Adrenal gland (tissue), 9 donors: ENCODE measurements at regions not wholly inside any gene's neighbourhood (a gene's known extent, or its start where the extent isn't known, plus 50 kb on each side); places are given as distances from the start of the nearest gene placed in this dataset.

ENCODE experiments used
- DNase-seq, 7 donors: peaks; one replicate each; pipeline ENCODE4 v3.0.0-alpha.2; 2019 to 2020
- H3K27ac ChIP-seq, 5 donors: fragments of 200-600 bp; sonication (generic) in 4 of 5; 1 replicate in 3 of 5; 2 replicates in 2 of 5; pipeline versions ENCODE4 v1.5.1 to v1.8.0; 2016 to 2020; ENCODE audit warnings: mild to moderate bottlenecking in 1 of 5
- H3K27me3 ChIP-seq: fragments of 200-600 bp; 2 replicates; pipeline ENCODE4 v1.8.0; 2021
- H3K36me3 ChIP-seq, 2 donors: fragments of 200-600 bp; replicated peaks in 1 of 2; 1 replicate in 1 of 2; 2 replicates in 1 of 2; pipeline versions ENCODE4 v1.5.1 to v1.8.0; 2018 to 2022
- H3K4me1 ChIP-seq, 2 donors: fragments of 200-600 bp; replicated peaks in 1 of 2; 1 replicate in 1 of 2; 2 replicates in 1 of 2; pipeline versions ENCODE4 v1.5.1 to v1.8.0; 2018 to 2021
- H3K4me3 ChIP-seq, 4 donors: fragments of 200-600 bp; sonication (generic) in 3 of 4; one replicate each; pipeline ENCODE4 v1.5.1; 2016 to 2018
- H3K9me3 ChIP-seq, 3 donors: fragments of 200-600 bp; sonication (generic) in 1 of 3; replicated peaks in 1 of 3; 1 replicate in 2 of 3; 2 replicates in 1 of 3; pipeline versions ENCODE4 v1.5.1 to v1.8.0; 2016 to 2021
- CTCF ChIP-seq, 6 experiments: fragments of 450-650 bp in 4 of 6; fragments of 200-600 bp in 2 of 6; sonication (generic) in 1 of 6; IDR thresholded peaks; 1 replicate in 5 of 6; 2 replicates in 1 of 6; pipeline versions ENCODE4 v1.5.1 to v1.8.0; 2016 to 2021; ENCODE audit warnings: antibody characterized with exemption in 6 of 6, mild to moderate bottlenecking in 2 of 6, moderate library complexity in 1 of 6
- POLR2A ChIP-seq, 2 donors: fragments of 450-650 bp; IDR thresholded peaks; one replicate each; pipeline ENCODE4 v1.6.1; 2017; ENCODE audit warnings: antibody characterized with exemption in 2 of 2, mild to moderate bottlenecking in 2 of 2, moderate library complexity in 1 of 2
- WGBS, 4 donors: extraction: QIAGEN DNeasy Blood & Tissue Kit in 2 of 4; methylation state at CpG; one replicate each; pipeline versions ENCODE4 v1.1.5 to v1.1.7; 2013 to 2017; 5-methylcytosine and 5-hydroxymethylcytosine counted together
- intact Hi-C, 2 donors: fragments of 100-400 bp; cut with DNase I; formaldehyde crosslinking; loops; one replicate each; pipeline versions ENCODE4 v1.14.1 to v1.15.0; 2022 to 2023
- donor health status: healthy with polysubstance abuse.
- donor health status: Bipolar disorder and iron deficiency.
- donor health status: DM: yes; HTN: yes; CAD: no.
- donor health status: DM: no; HTN: no; CAD: no.
- donor health status: DM: no; HTN: no; CAD: no.

GRCh38 chr7:33731912-33732311, 173.4 kb upstream of the BMPER start:
- 87 to 95% (median 92%) methylated on average over 5 of the region's 5 CpGs for WGBS, 4 donors

GRCh38 chr7:33732462-33732861, 172.9 kb upstream of the BMPER start:
- WGBS, 4 donors, result 92 to 98% (median 98%) methylated on average over 2 of the region's 2 CpGs
- no peaks in the 10 kb centered on the region for H3K4me1 ChIP-seq
- no peak for TF ChIP-seq POLR2A (IDR thresholded peaks at IDR 0.05)
- no peak for TF ChIP-seq CTCF (IDR thresholded peaks at IDR 0.05)

More at GRCh38 chr7:33731912-33732311, 173.4 kb upstream of the BMPER start:
- Histone ChIP-seq H3K27me3 (no peaks in the 10 kb centered on the region), H3K27ac (no peak overlapping the region), H3K4me3 (no peak overlapping the region), H3K4me1 (no peaks in the 10 kb centered on the region), H3K36me3 (no peaks in the 10 kb centered on the region), H3K9me3 (no peaks in the 10 kb centered on the region)
- DNase-seq, result no peak
- no peak for TF ChIP-seq CTCF (IDR thresholded peaks at IDR 0.05)
- no peak for TF ChIP-seq POLR2A (IDR thresholded peaks at IDR 0.05)
- intact Hi-C loops, result no loop called here

GRCh38 chr7:33733870-33734650, 171.3 kb upstream of the BMPER start:
- Histone ChIP-seq H3K9me3 (no peaks in the 10 kb centered on the region), H3K4me3 (no peak overlapping the region), H3K4me1 (no peaks in the 10 kb centered on the region), H3K27ac (no peak overlapping the region), H3K36me3 (no peaks in the 10 kb centered on the region), H3K27me3 (no peaks in the 10 kb centered on the region)
- DNase-seq, result no peak
- WGBS, 4 donors, result 69 to 85% (median 72%) methylated on average over 15 to 16 of the region's 16 CpGs
- intact Hi-C loops, result no loop called here
- TF ChIP-seq CTCF (IDR thresholded peaks at IDR 0.05), result no peak
- no peak for TF ChIP-seq POLR2A (IDR thresholded peaks at IDR 0.05)

More at GRCh38 chr7:33732462-33732861, 172.9 kb upstream of the BMPER start:
- no peaks in the 10 kb centered on the region for H3K9me3 ChIP-seq
- no peak for DNase-seq
- H3K36me3 ChIP-seq, result no peaks in the 10 kb centered on the region
- intact Hi-C loops, result no loop called here
- no peak overlapping the region for H3K4me3 ChIP-seq
- no peak overlapping the region for H3K27ac ChIP-seq
- H3K27me3 ChIP-seq, result no peaks in the 10 kb centered on the region

- Histone ChIP-seq H3K4me1 (no peaks in the 10 kb centered on the region), H3K4me3 (no peak overlapping the region), H3K9me3 (no peaks in the 10 kb centered on the region), H3K36me3 (no peaks in the 10 kb centered on the region), H3K27ac (no peak overlapping the region), H3K27me3 (no peaks in the 10 kb centered on the region)
- 87 to 95% (median 93%) methylated on average over 5 of the region's 5 CpGs for WGBS, 4 donors
- TF ChIP-seq POLR2A (IDR thresholded peaks at IDR 0.05) (no peak), CTCF (IDR thresholded peaks at IDR 0.05) (no peak)
- DNase-seq, result no peak
- intact Hi-C loops, result no loop called here
Observed at GRCh38 chr7:33735403-33735802, 169.9 kb upstream of the BMPER start.
